Right ventricle myocardium inferior (tissue), 1 donor: ENCODE measurements at regions not wholly inside any gene's neighbourhood (a gene's known extent, or its start where the extent isn't known, plus 50 kb on each side); places are given as distances from the start of the nearest gene placed in this dataset.

ENCODE experiments used
- ATAC-seq: fragments of 200-7000 bp; cut with Tn5 transposase; one replicate; pipeline ENCODE4 v1.9.1; 2020; ENCODE audit warnings: mild to moderate bottlenecking, moderate library complexity
- DNase-seq: peaks from one replicate; pipeline ENCODE4 v3.0.0; 2021; ENCODE audit errors: missing footprints
- intact Hi-C: fragments of 100-400 bp; cut with DNase I; formaldehyde crosslinking; loops from one replicate; pipeline ENCODE4 v1.11.0; 2022
- donor health status: DM: no; HTN: yes; CAD: no; lungs with severe emphysema.

DNA sequence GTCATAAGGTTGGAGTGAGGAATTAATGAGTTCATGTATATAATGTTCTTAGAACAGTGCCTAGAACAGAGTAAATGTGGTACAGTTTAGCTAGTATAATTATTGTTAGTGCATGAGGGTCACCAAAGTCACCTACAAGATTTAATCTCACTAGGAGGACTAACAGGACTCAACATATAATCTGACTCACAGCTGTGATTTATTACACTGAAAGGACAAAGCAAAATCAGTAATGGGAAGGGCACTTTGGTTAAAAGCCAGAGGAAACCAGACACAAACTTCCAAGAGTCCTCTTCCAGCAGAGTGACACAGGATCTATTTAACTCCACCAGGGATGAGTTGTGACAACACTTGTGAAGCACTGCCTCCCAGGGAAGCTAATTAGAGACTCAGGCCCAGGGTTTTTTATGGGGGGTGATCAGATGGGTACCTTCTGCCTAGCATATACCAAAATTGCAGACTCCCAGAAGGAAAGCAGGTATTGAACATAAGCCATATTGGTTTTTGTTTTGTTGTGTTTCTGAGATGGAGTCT, 341.2 kb upstream of the DACH1 start:
- ATAC-seq (no peak), DNase-seq (no peak)
- intact Hi-C loops, result no loop called here

DNA sequence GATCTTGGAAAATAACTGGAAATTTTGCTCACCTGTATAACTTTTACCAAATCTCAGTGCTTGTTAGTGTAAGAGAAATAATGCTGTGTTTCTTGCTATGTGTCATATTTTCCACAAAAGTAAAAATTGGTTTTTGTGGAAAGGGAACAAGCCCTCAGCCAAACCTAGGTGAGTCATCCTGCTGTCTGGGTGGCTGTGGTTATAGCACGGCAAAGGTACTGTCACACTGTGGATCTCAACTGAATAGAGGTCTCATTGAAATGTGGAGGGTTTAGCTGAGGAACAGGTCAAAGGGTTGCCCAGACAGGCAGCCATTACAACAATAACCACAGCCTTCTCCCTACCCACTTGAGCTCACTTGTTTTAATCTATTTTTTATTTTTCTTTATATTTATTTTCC, 338.8 kb upstream of the DACH1 start:
- DNase-seq, result no peak
- no peak for ATAC-seq

DNA sequence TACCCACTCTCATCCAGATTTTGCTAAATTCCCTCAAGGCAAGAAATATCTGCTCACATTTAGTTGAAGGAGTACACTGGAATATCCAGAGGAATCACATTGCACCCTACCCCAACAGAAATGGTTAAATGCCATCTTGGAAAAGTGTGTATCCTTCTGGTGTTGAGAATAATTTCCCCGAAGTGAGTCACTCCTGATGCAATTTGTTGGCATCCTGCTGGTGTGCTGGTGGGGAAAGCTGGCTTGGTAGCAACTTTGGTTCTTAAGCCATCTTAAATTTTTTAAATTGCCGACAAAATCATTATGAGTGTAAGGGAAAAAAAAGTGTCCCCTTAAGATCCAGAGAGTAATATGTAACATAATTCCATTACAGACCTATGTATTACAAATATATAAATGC, 337.3 kb upstream of the DACH1 start:
- intact Hi-C loops, result no loop called here
- no peak for ATAC-seq
- no peak for DNase-seq

More for the DNA sequence above, 338.8 kb upstream of the DACH1 start:
- intact Hi-C loops, result no loop called here

DNA sequence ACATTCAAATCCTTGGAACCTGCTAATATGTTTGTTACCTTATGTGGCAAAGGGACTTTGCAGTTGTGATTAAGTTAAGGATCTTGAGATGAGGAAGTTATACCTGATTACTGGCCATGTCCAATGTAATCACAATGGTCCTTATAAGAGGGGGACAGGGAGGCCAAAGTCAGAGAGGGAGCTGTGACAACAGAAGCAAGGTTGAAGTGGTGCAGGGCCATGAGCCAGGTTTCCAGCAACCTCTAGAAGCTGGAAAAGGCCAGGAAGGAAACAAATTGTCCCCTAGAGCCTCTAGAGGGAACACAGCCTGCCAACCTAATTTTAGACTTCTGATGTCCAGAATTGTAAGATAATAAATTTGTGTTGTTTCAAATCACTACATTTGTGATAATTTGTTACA, 334.7 kb upstream of the DACH1 start:
- no peak for DNase-seq
- intact Hi-C loops, result no loop called here
- no peak for ATAC-seq

DNA sequence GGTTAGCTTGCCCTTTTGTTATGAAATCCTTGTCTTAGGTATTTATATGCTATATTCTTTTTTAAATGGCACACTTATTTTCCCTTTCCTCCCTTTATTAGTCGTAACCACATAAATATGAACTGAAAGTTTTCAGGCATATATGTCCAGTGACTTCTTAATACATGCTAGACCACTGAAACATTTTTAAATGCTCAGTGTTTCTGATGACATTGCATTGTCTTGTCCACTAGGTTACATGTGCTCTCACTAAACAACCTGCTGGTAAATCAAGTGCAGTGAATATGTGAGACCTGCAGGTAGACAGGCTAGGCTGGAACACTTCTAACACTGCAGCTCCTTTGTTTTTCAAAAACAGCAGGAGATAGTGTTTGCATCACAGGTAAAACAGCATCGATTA, 332.6 kb upstream of the DACH1 start:
- ATAC-seq, result no peak
- no peak for DNase-seq
- intact Hi-C loops, result no loop called here

DNA sequence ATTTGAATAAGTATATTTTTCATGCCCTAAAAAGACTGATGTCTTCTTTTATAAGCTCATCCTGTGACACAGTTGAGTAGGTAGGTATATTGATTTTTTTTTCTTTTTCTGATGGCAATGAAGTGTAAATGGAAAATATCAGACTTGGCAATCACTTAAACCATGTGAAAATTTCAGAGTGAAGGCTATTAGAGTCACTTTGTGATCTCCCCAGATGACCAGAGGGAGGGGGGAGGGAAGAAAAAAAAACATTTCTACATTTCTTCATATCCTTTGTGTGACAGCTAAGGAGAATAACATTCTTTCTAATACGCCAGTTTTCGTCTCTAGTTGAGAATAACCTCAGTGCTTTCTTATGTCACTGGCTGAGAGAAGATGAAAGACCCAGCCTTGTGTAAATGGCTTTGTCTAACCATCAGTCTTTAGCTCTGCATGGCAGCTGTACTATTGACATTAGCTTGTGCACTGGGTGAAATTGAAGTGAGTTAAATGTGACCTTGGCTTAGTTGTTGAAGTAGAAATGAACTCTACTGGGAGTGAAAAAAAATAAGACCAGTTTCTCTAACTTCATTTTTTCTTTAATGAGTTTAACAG, 332.1 kb upstream of the DACH1 start:
- intact Hi-C loops, result no loop called here
- ATAC-seq (no peak), DNase-seq (no peak)

DNA sequence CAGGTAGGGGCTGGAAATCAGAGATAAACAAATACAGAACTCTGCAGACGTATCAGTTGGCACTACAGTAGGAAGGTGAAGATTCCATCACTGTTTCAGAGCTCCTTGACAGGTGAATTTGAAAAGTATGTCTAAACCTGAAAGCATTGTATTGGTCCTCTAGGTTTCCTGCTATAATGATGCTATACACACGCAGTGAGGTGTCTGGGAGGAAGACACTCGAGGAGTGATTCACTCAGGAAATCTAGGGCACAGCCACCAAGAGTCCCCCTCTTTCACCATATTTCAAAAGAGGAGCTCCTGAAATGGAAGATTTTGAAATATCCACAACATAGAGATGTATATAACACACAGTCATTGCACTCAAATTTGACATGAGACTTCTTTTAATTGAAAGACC, 331.0 kb upstream of the DACH1 start:
- ATAC-seq (no peak), DNase-seq (no peak)
- intact Hi-C loops, result no loop called here

DNA sequence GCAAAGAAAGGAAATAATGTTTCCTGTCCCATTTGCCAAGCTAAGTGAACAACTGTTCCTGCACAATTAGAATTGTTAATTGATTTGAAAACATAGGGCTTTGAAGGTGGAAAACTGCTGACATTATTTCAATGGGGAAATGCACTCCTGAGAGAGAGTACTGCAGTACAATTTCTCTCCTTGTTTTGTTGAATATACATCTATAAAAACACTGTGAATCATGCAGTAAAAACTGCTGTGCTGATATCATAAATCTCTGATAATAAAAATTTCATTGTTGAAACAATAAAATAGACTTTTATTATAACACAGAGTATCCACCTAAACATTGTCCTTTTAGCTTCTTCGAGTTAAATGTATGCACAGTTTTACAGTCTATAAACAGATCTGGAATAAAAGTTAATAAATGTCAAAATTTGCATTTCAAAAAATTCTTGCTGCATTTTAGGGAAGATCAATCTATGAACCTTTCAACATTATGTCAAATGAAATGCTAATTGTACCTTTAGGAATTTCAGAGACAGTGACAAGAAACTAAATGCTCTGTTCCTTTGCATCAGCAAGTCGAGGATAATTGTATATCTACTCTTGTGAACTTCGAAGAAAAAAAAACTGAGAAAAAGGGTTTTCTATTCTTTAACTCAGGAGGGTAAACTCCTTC, 328.2 kb upstream of the DACH1 start:
- DNase-seq (no peak), ATAC-seq (no peak)
- intact Hi-C loops, result no loop called here

DNA sequence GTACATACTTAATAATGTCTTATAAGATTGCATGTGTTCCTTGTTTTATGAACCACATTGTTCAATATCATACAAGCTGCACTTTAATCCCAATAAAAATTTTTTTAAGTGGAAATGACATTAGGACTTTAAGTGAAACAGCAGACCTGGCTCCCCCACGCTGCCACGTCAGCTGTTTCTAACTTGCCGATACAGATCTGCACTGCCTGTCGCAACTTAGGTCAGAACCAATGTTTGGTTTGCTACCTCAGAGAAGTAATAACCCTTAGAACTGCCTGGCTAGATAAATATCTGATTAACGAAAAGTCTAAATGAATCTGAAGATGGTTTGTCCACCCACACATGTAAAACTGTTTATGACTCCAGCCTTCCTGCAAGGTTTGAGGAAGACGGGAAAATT, 327.5 kb upstream of the DACH1 start:
- intact Hi-C loops, result no loop called here
- no peak for DNase-seq
- ATAC-seq, result no peak

DNA sequence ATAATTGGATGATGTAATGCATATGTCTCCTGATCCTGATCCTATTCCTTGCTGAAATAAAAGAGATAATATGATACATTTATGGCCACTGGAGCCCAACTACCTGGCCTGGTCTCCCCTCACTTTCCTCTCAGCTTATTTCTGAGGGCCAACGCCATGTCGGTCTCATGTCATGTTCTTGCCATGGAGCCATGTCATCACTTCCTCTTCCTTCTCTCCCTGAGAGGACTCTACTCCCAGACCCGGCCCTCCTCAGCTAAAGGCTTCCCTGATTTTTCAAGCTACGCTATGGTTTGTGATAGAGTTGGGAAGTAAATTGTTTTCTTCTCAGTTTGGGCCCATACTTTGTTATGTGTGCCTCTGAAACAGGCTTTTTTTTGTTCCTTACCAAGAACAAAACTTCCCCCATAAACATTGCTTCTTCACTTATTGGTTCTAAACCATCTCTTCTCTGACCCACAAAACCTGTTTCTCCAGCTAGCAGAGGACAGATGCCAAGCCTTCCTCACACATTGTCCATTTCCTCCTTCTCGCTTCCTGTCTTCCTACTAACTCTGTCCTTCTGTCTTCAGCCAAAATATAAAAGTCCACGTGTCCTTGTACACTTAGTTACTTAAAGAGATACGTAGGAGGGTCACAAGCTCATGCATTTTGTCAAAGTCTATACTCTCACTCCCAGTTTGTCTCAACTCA, 319.9 kb upstream of the DACH1 start:
- intact Hi-C loops, result no loop called here

DNA sequence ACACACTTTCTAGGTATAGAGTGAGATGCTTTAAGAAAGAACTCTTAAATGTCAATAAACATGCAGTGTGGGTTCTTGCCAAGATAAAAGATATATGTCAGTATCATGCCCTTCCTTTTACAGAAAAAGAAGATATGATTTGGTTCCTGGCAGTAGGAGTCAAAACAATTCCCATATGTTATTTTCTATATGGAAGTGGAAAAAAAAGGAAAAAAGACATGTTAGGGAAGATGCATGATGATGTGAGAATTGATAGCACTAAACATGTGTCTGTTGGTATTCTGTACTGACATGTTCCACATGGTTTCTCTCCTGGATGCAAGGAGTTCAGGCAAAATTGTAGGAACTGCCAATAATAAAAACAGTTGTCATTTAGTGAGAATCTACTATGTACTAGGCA, 318.8 kb upstream of the DACH1 start:
- no peak for DNase-seq
- intact Hi-C loops, result no loop called here
- ATAC-seq, result no peak

More for the DNA sequence above, 319.9 kb upstream of the DACH1 start:
- ATAC-seq (no peak), DNase-seq (no peak)

DNA sequence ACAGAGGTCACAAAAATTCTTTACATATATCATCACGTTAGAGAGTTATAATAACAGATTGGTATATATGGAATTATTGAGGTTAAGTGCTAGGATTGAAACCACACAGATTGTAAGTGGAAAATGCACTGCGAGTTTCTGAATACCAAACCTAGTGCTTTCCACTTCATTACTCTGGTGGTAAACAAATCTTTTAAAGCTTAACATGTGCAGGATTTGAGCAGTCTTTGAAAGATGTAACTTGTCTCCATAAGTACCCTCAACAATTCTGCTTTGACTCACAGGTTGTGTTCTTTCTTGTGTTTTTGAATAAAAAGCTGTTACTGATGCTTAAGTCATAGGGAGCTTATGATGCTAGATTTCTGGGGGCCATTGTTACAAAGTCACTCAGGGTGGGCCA, 314.7 kb upstream of the DACH1 start:
- intact Hi-C loops, result no loop called here
- no peak for ATAC-seq
- no peak for DNase-seq

DNA sequence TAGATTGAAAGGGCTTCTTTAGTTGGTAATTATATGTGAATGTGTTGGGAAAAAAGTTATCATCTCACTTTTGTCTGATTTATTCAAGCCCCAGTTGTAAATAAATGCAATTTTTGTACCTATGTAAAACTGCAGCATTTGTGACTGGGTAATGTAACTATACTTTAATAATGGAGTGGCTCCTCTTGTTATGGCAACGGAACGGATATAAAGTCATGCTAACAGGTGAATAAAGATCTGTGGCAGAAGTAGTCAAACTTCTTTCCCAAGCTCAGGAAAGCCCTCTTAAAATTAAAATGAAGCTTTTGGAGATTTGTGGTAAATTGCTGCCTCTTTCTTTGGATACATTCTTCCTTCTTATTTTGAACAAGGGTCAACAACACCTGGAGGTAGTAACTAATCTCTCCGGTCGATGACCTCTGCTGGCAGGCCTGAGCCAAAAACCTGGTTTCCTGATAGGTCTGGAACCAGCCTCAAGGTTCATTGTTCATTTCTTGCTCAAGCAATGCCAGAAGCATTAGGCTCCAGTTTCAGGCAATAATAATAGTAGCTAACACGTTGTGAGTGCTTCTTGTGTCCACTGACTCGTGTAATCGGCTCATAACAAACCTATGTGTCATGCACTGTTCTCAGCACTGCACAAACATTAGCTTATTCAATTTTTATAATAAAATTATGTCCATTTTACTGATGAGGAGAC, 313.4 kb upstream of the DACH1 start:
- no peak for ATAC-seq
- no peak for DNase-seq
- intact Hi-C loops, result no loop called here

DNA sequence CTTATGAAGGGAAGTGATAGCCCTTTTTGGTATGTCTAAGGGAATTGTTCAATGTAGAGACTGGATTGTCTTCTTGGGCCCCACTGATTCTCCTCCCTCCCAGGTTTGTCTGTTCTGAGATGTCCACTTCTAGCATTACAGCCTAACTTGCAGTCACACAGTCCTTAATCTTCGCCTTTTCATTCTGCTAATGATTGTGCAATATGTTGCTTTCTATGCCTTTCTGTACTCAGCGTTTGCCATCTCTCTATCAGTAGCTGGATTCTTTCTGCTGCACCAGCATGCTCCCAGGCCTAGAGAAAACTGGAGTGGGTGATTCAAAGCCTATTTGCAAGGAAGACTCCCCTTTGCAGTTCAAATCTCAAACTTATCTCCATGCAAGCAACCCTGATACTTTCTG, 307.5 kb upstream of the DACH1 start:
- intact Hi-C loops, result no loop called here
- ATAC-seq, result no peak
- no peak for DNase-seq

DNA sequence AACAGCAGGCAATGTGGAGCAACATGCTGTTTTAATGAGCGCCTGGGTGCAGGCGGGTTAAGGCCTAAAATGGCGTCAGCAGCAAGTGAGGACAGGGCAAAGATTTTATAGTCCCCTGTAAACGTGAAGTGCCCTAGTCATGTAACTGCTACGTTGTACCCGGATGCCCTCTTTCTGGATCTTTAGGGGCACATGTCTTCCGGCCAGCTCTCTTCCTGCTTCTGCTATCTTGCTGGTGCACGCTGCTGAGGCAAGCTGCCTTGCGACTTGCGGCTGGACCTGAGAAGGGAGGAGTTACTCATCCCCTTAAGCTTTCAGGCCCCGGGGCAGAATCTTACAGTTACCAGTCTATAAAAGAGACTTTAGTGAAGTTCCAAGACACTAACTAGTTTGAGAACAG, 303.6 kb upstream of the DACH1 start:
- ATAC-seq (no peak), DNase-seq (no peak)
- intact Hi-C loops, result no loop called here

DNA sequence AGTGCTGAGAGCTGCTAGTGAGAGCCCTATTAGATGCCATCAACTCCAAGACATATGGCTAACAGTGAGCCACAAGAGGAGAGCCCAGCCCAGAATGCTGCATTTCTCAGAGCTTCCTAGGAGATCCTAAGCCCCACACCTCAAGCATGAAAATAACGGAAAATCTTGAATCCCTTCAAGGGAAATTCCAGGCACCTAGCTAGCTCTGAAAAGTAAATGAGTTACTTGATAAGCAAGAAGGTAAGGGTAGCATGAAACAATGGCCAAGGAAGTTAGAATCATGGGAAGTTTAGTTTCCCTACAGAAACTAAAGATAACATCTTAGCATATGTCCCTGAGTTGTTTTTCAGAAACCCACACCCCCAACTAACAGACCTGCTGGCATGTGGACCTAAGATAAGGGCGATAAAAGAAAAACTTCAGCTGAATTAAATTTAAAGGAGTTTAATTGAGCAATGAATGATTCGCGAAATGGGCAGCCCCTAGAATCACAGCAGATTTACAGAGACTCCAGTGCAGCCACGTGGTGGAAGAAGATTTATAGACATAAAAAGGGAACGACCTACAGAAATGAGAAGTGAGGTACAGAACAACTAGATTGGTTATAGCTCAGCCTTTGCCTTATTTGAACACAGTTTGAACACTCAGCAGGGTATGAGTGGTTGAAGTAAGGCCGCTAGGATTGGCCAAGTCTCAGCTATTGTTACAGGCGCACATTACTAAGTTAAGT, 301.3 kb upstream of the DACH1 start:
- intact Hi-C loops, result no loop called here
- ATAC-seq (no peak), DNase-seq (no peak)

DNA sequence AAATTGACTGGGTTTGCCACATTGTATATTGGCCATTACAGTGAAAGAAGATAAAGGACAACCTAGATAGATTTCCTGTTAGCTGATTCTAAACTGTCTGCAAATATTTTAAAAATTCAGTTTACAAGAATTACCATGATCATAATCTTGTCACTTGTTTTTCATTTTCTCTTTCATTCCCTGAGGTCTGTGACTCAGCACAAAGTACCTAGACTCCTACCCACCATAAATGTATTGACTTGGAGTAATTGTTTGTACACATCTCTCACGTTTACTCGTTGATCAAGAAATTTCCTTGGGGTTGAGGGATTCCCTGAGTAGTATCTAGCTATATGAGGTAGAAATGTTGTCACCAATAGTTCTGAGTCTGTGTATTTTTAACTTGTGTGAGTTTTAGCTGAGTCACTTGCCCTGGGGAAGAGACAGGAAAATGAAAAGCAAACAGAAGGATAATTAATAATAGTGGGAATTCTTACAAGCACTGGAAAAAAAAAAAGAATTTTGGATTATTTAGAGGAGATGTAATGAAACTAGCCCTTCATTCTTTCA, 299.2 kb upstream of the DACH1 start:
- intact Hi-C loops, result no loop called here
- ATAC-seq, result no peak
- no peak for DNase-seq

DNA sequence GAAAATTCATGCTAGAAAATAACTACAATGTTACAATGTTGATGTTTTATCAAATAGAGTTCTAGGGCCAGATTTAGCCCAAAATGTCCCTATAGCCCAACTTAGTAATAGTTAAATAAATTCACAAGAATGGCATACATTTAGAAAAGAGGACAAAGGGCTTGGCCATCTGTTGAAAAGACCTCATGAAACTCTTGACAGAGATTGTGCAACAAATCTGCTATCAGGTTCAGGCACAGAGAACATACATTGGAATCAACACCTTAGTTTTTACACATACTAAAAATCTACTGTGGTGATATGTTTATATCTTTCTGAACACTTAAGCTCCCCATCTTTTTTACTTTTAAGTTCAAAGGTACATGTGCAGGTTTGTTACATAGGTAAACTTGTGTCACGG, 298.3 kb upstream of the DACH1 start:
- intact Hi-C loops, result no loop called here
- DNase-seq, result no peak
- no peak for ATAC-seq

DNA sequence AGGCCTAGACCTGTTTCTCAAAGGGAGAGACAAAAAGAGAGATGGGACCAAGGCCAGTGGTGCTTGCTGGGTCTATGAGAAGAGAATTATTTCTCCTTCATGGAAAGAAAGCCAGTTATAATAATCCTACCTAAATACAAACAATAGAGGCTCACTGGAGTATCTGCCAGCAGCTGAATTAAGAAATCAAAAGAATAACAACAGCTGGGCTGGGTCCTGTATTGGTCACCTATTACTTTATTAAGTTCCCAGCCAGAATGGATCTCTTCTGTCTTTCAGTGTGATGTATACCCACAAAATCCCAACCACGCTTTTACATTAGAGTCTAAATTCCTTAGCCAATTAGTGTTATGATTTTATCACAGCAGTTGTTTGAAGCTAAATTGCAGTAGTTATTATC, 297.8 kb upstream of the DACH1 start:
- no peak for DNase-seq

More for the DNA sequence above, 297.8 kb upstream of the DACH1 start:
- intact Hi-C loops, result no loop called here
- ATAC-seq, result no peak
